ENCODE measurements at regions not wholly inside any gene's neighbourhood (a gene's known extent, or its start where the extent isn't known, plus 50 kb on each side); places are given as distances from the start of the nearest gene placed in this dataset.

DNA sequence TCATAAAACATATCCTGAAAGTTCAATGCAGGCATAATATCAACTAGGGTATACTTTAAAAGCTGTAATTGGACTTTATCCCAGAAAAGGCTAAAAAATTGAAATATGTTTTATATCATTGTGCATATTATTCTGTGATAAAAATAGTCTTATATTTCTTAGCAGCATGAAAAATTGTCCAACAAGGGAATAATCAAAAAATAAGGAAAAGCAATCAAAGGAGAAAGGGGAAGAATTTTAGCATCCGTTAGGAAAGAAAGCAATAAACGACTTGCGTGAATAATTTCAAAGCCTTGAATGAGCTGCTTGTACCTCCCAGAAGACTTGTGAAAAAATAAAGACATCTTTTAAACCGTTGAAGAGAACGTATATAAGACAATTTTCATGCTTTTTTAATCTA, 1369.8 kb upstream of the GBE1 start:
- Histone ChIP-seq H3K9me2 (replicated peaks; ENCODE audit: insufficient read depth, low read length) (no peaks in the 10 kb centered on the region), H3K9me3 (ENCODE audit: insufficient read depth, low read length) (no peaks in the 10 kb centered on the region), H3K36me3 (ENCODE audit: low read length) (peaks cover 9% of the 10 kb centered on the region; the same call in 1 of the 2 replicates), H3K27ac (ENCODE audit: low read depth, low read length) (no peak overlapping the region), H3K4me2 (ENCODE audit: low read depth, low read length, poor library complexity, severe bottlenecking) (no peak overlapping the region), H3K27me3 (ENCODE audit: low read length) (no peaks in the 10 kb centered on the region), H3K9ac (ENCODE audit: low read length) (no peak overlapping the region), H3K79me2 (ENCODE audit: insufficient read depth, low read length) (no peaks in the 10 kb centered on the region), H3F3A (ENCODE audit: insufficient read depth) (no peaks in the 10 kb centered on the region), H4K20me1 (ENCODE audit: low read depth, low read length) (no peaks in the 10 kb centered on the region), H3K4me3 (ENCODE audit: insufficient read depth, low read length, poor library complexity, severe bottlenecking) (no peak overlapping the region), H2AFZ (ENCODE audit: low read depth, low read length, severe bottlenecking) (no peak overlapping the region)
- TF ChIP-seq EZH2phosphoT487 (conservative IDR thresholded peaks at IDR 0.05; ENCODE audit: low read length) = no peak
- TF ChIP-seq, protein P1, sequence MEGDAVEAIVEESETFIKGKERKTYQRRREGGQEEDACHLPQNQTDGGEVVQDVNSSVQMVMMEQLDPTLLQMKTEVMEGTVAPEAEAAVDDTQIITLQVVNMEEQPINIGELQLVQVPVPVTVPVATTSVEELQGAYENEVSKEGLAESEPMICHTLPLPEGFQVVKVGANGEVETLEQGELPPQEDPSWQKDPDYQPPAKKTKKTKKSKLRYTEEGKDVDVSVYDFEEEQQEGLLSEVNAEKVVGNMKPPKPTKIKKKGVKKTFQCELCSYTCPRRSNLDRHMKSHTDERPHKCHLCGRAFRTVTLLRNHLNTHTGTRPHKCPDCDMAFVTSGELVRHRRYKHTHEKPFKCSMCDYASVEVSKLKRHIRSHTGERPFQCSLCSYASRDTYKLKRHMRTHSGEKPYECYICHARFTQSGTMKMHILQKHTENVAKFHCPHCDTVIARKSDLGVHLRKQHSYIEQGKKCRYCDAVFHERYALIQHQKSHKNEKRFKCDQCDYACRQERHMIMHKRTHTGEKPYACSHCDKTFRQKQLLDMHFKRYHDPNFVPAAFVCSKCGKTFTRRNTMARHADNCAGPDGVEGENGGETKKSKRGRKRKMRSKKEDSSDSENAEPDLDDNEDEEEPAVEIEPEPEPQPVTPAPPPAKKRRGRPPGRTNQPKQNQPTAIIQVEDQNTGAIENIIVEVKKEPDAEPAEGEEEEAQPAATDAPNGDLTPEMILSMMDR (IDR thresholded peaks at IDR 0.05; ENCODE audit: insufficient read depth, low read length, poor library complexity, severe bottlenecking) = no peak

DNA sequence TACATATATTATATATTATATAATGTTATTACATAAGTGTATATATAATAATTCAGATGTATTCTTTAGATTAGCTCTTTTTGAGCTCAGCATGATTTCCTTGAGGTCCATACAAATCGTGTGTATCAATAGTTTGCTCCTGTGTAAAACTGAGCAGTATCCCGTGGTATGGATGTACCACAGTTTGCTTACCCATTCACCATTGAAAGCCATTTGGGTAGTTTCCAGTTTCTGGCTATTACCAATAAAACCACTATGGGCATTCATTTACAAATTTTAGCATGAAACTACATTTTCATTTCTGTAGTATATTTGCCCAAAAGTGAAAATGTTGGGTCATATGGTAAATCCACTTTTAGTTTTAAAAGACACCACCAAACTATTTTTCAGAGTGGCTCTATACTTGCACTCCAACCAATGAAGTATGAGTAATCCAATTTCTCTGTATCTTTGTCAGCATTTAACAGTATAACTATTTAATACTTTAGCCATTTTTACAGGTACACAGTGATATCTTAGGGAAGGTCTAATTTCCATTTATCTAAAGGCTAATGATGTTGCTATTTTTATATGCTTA, 1361.4 kb upstream of the GBE1 start:
- no peak overlapping the region for H3K4me2 ChIP-seq (ENCODE audit: low read depth, low read length, poor library complexity, severe bottlenecking)
- H2AFZ ChIP-seq (ENCODE audit: low read depth, low read length, severe bottlenecking) = peak overlapping the region; percentile 34
- H3K27ac ChIP-seq (ENCODE audit: low read depth, low read length) = no peak overlapping the region
- H3K79me2 ChIP-seq (ENCODE audit: insufficient read depth, low read length) = no peaks in the 10 kb centered on the region
- H3K9ac ChIP-seq (ENCODE audit: low read length) = no peak overlapping the region
- H3K27me3 ChIP-seq (ENCODE audit: low read length) = no peaks in the 10 kb centered on the region
- H3K9me3 ChIP-seq (ENCODE audit: insufficient read depth, low read length) = no peaks in the 10 kb centered on the region
- H3K36me3 ChIP-seq (ENCODE audit: low read length) = 0 out of 2 replicates have a peak, but pooled peaks cover 3% of the 10 kb centered on the region
- H3K9me2 ChIP-seq (replicated peaks; ENCODE audit: insufficient read depth, low read length) = no peaks in the 10 kb centered on the region
- H3F3A ChIP-seq (ENCODE audit: insufficient read depth) = 0 out of 2 replicates have a peak, but pooled peaks cover 3% of the 10 kb centered on the region
- TF ChIP-seq, protein P1 (IDR thresholded peaks at IDR 0.05; ENCODE audit: insufficient read depth, low read length, poor library complexity, severe bottlenecking) = no peak
- no peak overlapping the region for H3K4me3 ChIP-seq (ENCODE audit: insufficient read depth, low read length, poor library complexity, severe bottlenecking)
- no peaks in the 10 kb centered on the region for H4K20me1 ChIP-seq (ENCODE audit: low read depth, low read length)

DNA sequence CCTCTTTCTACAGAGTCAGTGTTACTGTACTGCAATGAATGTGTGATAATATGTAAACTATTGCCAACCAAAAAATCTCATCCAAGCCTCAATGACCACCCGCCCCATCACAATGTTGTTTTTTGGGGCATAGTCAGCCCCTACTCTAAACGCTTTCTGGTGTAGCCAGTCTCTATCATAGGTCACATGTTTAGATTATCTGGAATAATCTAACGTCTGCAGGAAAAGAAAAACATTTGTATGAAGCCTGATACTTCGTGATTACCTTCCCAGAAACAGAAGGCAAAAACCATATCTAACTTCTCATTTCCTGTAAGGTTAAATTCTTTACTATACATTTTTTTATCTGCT, 1331.8 kb upstream of the GBE1 start:
- no peak overlapping the region for H3K4me2 ChIP-seq (ENCODE audit: low read depth, low read length, poor library complexity, severe bottlenecking)
- no peak overlapping the region for H2AFZ ChIP-seq (ENCODE audit: low read depth, low read length, severe bottlenecking)
- H3K36me3 ChIP-seq (ENCODE audit: low read length) = no peaks in the 10 kb centered on the region; the same call in 1 of the 2 replicates
- TF ChIP-seq EZH2phosphoT487 (conservative IDR thresholded peaks at IDR 0.05; ENCODE audit: low read length) = no peak
- TF ChIP-seq, protein P1 (IDR thresholded peaks at IDR 0.05; ENCODE audit: insufficient read depth, low read length, poor library complexity, severe bottlenecking) = no peak
- H4K20me1 ChIP-seq (ENCODE audit: low read depth, low read length) = no peaks in the 10 kb centered on the region
- H3F3A ChIP-seq (ENCODE audit: insufficient read depth) = no peaks in the 10 kb centered on the region
- H3K9me3 ChIP-seq (ENCODE audit: insufficient read depth, low read length) = 0 out of 2 replicates have a peak, but pooled peaks cover 4% of the 10 kb centered on the region
- H3K27me3 ChIP-seq (ENCODE audit: low read length) = no peaks in the 10 kb centered on the region
- H3K4me3 ChIP-seq (ENCODE audit: insufficient read depth, low read length, poor library complexity, severe bottlenecking) = no peak overlapping the region
- H3K9ac ChIP-seq (ENCODE audit: low read length) = no peak overlapping the region
- no peaks in the 10 kb centered on the region for H3K79me2 ChIP-seq (ENCODE audit: insufficient read depth, low read length)
- no peaks in the 10 kb centered on the region; the same call in 1 of the 2 replicates for H3K9me2 ChIP-seq (replicated peaks; ENCODE audit: insufficient read depth, low read length)
- no peak overlapping the region for H3K27ac ChIP-seq (ENCODE audit: low read depth, low read length)

All from SU-DHL-6 (cell line).